ENCODE measurements at regions not wholly inside any gene's neighbourhood (a gene's known extent, or its start where the extent isn't known, plus 50 kb on each side); places are given as distances from the start of the nearest gene placed in this dataset.

DNA sequence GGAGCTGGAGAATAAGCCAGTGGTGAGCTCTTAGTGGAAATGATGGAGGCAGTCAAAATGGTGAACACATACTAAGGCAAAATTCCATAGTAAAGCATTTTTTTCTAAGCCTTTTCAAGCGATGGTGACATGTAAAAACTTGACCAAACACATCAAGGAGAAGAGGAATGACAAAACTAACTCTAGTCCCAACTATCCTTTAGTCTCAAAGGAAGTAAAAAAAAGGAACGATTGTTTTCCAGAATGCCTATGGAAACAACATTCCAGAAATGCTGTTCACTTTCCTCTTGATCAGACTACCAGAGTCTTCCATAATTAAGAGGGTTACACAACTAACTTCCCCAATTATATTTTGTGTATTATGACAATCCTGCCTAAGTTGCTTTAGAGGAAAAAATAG is 715.6 kb downstream of the EPHA4 start:
- POLR2A ChIA-PET, result no interaction called here
- no peak overlapping the region for H3K4me3 ChIP-seq (ENCODE audit: low read depth, low read length)
- TF ChIP-seq, protein P1, sequence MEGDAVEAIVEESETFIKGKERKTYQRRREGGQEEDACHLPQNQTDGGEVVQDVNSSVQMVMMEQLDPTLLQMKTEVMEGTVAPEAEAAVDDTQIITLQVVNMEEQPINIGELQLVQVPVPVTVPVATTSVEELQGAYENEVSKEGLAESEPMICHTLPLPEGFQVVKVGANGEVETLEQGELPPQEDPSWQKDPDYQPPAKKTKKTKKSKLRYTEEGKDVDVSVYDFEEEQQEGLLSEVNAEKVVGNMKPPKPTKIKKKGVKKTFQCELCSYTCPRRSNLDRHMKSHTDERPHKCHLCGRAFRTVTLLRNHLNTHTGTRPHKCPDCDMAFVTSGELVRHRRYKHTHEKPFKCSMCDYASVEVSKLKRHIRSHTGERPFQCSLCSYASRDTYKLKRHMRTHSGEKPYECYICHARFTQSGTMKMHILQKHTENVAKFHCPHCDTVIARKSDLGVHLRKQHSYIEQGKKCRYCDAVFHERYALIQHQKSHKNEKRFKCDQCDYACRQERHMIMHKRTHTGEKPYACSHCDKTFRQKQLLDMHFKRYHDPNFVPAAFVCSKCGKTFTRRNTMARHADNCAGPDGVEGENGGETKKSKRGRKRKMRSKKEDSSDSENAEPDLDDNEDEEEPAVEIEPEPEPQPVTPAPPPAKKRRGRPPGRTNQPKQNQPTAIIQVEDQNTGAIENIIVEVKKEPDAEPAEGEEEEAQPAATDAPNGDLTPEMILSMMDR (IDR thresholded peaks at IDR 0.05; ENCODE audit: insufficient read depth, low read depth, low read length), result no peak
- no peak for DNase-seq (ENCODE audit: low read depth)
- H3K27me3 ChIP-seq (ENCODE audit: control insufficient read depth, insufficient read depth, low read length), result no peaks in the 10 kb centered on the region
- CTCF ChIA-PET, result interaction anchor here (1.1 kb wide), 1 partner anchor 9 kb away, joined by 3 read pairs; no protein-coding TSS in a partner anchor
- H3K36me3 ChIP-seq (ENCODE audit: control insufficient read depth, insufficient read depth, low read length), result no peaks in the 10 kb centered on the region

DNA sequence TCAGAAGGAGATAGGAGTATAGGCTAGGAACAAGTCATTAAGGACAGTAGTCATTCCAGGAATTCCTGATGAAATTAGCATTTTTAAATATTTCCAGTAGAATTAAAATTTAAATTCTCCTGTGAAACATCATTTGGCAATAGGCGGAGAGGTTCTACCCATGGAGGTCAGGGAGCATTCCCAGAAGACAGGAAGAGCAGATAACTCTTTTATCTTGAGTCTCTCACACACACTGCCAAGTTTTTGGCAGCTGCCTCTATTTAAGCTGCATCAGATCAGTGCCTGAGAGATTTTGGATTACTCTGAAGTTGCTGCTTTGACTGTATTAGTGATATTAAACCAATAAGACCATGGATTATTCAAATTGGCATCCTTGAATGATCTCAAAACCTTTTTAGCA is 714.7 kb downstream of the EPHA4 start:
- Histone ChIP-seq H3K36me3 (ENCODE audit: control insufficient read depth, insufficient read depth, low read length) (no peaks in the 10 kb centered on the region), H3K27me3 (ENCODE audit: control insufficient read depth, insufficient read depth, low read length) (no peaks in the 10 kb centered on the region), H3K4me3 (ENCODE audit: low read depth, low read length) (no peak overlapping the region)
- TF ChIP-seq, protein P1 (IDR thresholded peaks at IDR 0.05; ENCODE audit: insufficient read depth, low read depth, low read length), result no peak
- ChIA-PET CTCF (no interaction called here), POLR2A (no interaction called here)
- no peak for DNase-seq (ENCODE audit: low read depth)

DNA sequence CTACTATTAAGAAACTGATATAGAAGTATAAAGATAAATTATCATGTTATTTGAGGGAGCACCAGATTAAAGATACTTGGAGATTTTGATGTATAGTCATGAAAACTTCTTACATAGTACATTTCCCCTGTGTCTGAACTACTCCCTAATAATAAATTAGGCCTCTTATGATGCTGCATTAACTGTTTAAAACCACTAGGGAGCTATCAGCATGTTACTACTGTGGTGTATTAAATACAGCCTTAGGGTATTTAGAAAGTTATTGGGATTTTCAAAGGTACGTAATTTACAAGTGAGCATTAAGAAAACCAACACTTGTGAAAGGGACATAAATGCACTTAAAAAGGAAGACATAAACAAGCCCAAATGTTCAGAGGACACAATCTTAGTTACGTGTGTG is 714.0 kb downstream of the EPHA4 start:
- DNase-seq (ENCODE audit: low read depth), result no peak
- Histone ChIP-seq H3K4me3 (ENCODE audit: low read depth, low read length) (no peak overlapping the region), H3K27me3 (ENCODE audit: control insufficient read depth, insufficient read depth, low read length) (no peaks in the 10 kb centered on the region), H3K36me3 (ENCODE audit: control insufficient read depth, insufficient read depth, low read length) (no peaks in the 10 kb centered on the region)
- TF ChIP-seq, protein P1 (IDR thresholded peaks at IDR 0.05; ENCODE audit: insufficient read depth, low read depth, low read length), result no peak
- ChIA-PET POLR2A (interaction anchor here (0.6 kb wide), 1 partner anchor 10 kb away, joined by 3 read pairs; no protein-coding TSS in a partner anchor), CTCF (no interaction called here)

DNA sequence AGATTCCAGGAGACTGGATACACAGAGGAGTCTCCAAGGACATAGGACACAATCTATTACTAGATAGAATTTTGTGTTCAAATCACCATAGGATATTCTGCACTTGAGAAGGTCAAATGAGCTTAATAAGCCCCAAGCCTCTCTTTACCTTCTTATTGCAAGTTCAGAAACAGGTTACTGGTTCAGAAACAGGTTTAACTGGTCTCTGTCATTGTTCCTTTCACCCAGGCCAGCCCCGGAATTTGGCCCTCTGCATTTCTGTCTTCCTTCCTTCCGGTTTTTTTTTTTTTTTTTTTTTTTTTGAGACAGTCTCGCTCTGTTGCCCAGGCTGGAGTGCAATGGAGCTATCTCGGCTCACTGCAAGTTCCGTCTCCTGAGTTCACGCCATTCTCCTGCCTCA is 700.2 kb downstream of the EPHA4 start:
- H3K36me3 ChIP-seq (ENCODE audit: control insufficient read depth, insufficient read depth, low read length), result no peaks in the 10 kb centered on the region
- ChIA-PET POLR2A (no interaction called here), CTCF (no interaction called here)
- TF ChIP-seq, protein P1 (IDR thresholded peaks at IDR 0.05; ENCODE audit: insufficient read depth, low read depth, low read length), result no peak
- H3K4me3 ChIP-seq (ENCODE audit: low read depth, low read length), result no peak overlapping the region
- no peaks in the 10 kb centered on the region for H3K27me3 ChIP-seq (ENCODE audit: control insufficient read depth, insufficient read depth, low read length)
- no peak for DNase-seq (ENCODE audit: low read depth)

DNA sequence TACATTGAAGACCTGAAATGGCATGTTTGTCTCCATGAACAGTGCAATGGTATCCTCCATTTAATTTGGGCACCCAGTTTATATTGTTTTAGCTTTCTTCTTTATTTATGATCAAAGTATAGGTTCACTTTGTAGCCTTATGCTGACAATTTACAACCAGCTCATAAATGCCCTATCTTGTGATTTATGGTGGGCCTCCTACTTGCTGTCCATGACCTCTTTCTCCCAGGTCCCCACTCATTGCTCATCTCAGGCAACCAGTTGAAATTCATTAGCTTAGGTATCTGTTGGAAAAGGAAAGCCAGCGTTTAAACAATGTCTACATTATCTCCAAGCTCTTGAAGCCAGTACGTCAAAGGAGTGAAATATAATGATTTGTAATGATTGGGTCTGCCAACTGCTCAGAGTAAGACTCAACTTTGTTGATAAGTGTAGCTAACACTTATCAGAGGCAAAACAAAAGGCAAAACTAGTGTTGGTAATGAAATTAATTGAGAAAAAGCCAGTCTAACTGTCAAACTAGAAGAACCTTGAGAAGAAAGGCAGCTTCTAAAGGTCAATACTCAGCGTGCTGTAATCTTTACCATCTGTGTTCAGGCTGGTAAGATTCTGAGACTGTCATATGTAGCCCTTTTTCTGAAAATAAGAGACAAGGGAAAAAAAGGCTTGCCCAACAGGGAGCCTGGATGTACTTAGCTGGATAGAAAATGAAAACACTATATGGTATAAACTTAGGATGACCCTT is 695.9 kb downstream of the EPHA4 start:
- Histone ChIP-seq H3K36me3 (ENCODE audit: control insufficient read depth, insufficient read depth, low read length) (no peaks in the 10 kb centered on the region), H3K4me3 (ENCODE audit: low read depth, low read length) (no peak overlapping the region), H3K27me3 (ENCODE audit: control insufficient read depth, insufficient read depth, low read length) (no peaks in the 10 kb centered on the region)
- DNase-seq (ENCODE audit: low read depth), result no peak
- TF ChIP-seq, protein P1 (IDR thresholded peaks at IDR 0.05; ENCODE audit: insufficient read depth, low read depth, low read length), result no peak
- ChIA-PET CTCF (no interaction called here), POLR2A (no interaction called here)
